Activated naive CD4-positive, alpha-beta T cell treated with anti-CD3 and anti-CD28 coated beads for 36 hours (primary cell): ENCODE measurements at regions not wholly inside any gene's neighbourhood (a gene's known extent, or its start where the extent isn't known, plus 50 kb on each side); places are given as distances from the start of the nearest gene placed in this dataset.

Experiments used
- CTCF ChIA-PET: fragments of 350-600 bp; sonication (Branson Sonifier 250); formaldehyde crosslinking; loops from one replicate; lab custom pipeline; 2021; ENCODE audit warnings: antibody characterized with exemption; lab: Charles Lee
- DNase-seq: peaks from one replicate; pipeline ENCODE4 v3.0.0-alpha.2; 2020
- H3K27ac Mint-ChIP-seq: one replicate; pipeline ENCODE4 v1.8.0; 2021; ENCODE audit warnings: mild to moderate bottlenecking, mixed read lengths
- H3K27me3 Mint-ChIP-seq: one replicate; pipeline ENCODE4 v1.8.0; 2021; ENCODE audit warnings: low read depth, mixed read lengths
- H3K36me3 Mint-ChIP-seq: one replicate; pipeline ENCODE4 v1.8.0; 2021; ENCODE audit warnings: low read depth, mixed read lengths
- H3K4me1 Mint-ChIP-seq: one replicate; pipeline ENCODE4 v1.8.0; 2021; ENCODE audit warnings: low read depth, mixed read lengths
- H3K4me3 Mint-ChIP-seq: one replicate; pipeline ENCODE4 v1.8.0; 2021; ENCODE audit warnings: mild to moderate bottlenecking, moderate library complexity, mixed read lengths
- H3K9me3 Mint-ChIP-seq: one replicate; pipeline ENCODE4 v1.8.0; 2021; ENCODE audit warnings: mixed read lengths
- intact Hi-C: fragments of 100-400 bp; cut with micrococcal nuclease; formaldehyde crosslinking; loops from one replicate; pipeline ENCODE4 v1.15.1; 2023

- DNase-seq: no peak
- Mint-ChIP-seq H3K4me1 (no peaks in the 10 kb centered on the region), H3K9me3 (no peaks in the 10 kb centered on the region), H3K4me3 (no peak overlapping the region), H3K27me3 (peaks cover 2% of the 10 kb centered on the region), H3K36me3 (no peaks in the 10 kb centered on the region), H3K27ac (no peak overlapping the region)
- intact Hi-C loops: no loop called here
- CTCF ChIA-PET: no interaction called here
These were observed 349.8 kb downstream of the DHX35 start for GRCh38 chr20:39311851-39312506.

- no peak for DNase-seq
- H3K9me3 Mint-ChIP-seq: no peaks in the 10 kb centered on the region
- no peaks in the 10 kb centered on the region for H3K36me3 Mint-ChIP-seq
- CTCF ChIA-PET: no interaction called here
- H3K4me3 Mint-ChIP-seq: no peak overlapping the region
- H3K4me1 Mint-ChIP-seq: no peaks in the 10 kb centered on the region
- H3K27me3 Mint-ChIP-seq: peaks cover 2% of the 10 kb centered on the region
- H3K27ac Mint-ChIP-seq: no peak overlapping the region
- intact Hi-C loops: no loop called here
These were observed 348.3 kb downstream of the DHX35 start for GRCh38 chr20:39310363-39310995.

- intact Hi-C loops: no loop called here
- no peaks in the 10 kb centered on the region for H3K4me1 Mint-ChIP-seq
- DNase-seq: no peak
- H3K36me3 Mint-ChIP-seq: no peaks in the 10 kb centered on the region
- no peaks in the 10 kb centered on the region for H3K9me3 Mint-ChIP-seq
- no peak overlapping the region for H3K4me3 Mint-ChIP-seq
- CTCF ChIA-PET: no interaction called here
- no peak overlapping the region for H3K27ac Mint-ChIP-seq
- H3K27me3 Mint-ChIP-seq: peaks cover 2% of the 10 kb centered on the region
These were observed 347.3 kb downstream of the DHX35 start for GRCh38 chr20:39309458-39309857.

- intact Hi-C loops: no loop called here
These were observed 340.2 kb downstream of the DHX35 start for GRCh38 chr20:39302312-39302711.

GRCh38 chr20:39299783-39300182 is 337.6 kb downstream of the DHX35 start:
- DNase-seq: no peak
- CTCF ChIA-PET: interaction anchor here (0.6 kb wide), 1 partner anchor 1107 kb away, joined by 3 read pairs; no protein-coding TSS in a partner anchor
- intact Hi-C loops: no loop called here
- H3K36me3 Mint-ChIP-seq: no peaks in the 10 kb centered on the region
- H3K4me1 Mint-ChIP-seq: no peaks in the 10 kb centered on the region
- no peaks in the 10 kb centered on the region for H3K9me3 Mint-ChIP-seq
- H3K27ac Mint-ChIP-seq: no peak overlapping the region
- H3K4me3 Mint-ChIP-seq: no peak overlapping the region
- H3K27me3 Mint-ChIP-seq: peaks cover 9% of the 10 kb centered on the region

More at GRCh38 chr20:39302312-39302711, 340.2 kb downstream of the DHX35 start:
- no peaks in the 10 kb centered on the region for H3K4me1 Mint-ChIP-seq
- CTCF ChIA-PET: no interaction called here
- H3K27ac Mint-ChIP-seq: no peak overlapping the region
- no peaks in the 10 kb centered on the region for H3K36me3 Mint-ChIP-seq
- H3K9me3 Mint-ChIP-seq: no peaks in the 10 kb centered on the region
- peaks cover 9% of the 10 kb centered on the region for H3K27me3 Mint-ChIP-seq
- no peak for DNase-seq
- H3K4me3 Mint-ChIP-seq: no peak overlapping the region

DNA sequence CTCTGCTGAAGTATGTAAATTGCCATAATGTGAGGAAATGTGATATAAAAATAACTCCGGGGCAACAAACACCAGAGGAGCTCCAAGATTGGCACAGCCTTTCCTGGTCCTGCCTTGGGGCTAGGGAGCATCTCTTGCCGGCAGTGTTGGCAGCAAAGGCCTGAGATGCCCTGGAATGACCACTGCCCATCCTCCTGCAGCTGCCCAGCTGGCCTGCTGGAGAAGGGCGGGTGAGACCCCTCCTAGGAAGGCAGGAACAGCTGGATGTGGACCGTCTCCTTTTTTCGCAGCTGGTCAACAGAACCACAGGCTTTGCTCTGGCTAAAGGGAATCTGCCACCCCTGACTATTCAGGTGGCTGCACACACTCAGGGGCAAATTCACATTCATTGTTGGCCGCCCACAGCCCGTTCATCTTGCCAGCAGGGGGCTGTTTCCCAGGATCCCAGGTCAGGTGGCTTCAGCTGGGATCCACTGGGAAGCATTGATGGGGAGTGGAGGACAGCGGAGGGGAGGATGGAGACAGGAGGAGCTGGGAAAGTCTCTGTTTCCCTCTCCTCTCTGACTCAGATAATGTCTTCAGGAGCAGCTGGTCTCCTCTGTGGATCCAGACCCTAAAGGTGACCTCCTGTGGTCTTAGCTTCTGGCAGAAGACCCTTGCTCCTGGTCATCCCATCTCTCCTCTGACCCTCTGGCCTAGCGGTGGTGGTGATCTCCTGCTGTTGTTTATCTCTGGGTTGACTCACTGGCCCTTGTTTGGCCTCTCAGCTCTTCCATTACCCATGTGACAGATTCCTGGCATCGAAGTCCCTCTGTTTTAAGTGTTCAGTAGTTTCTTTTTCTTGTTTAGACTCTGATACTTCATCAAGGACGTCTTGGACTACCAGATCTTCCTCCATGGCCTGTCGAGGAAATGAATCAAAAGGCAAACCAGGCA is 336.7 kb downstream of the DHX35 start:
- no peaks in the 10 kb centered on the region for H3K36me3 Mint-ChIP-seq
- no peak for DNase-seq
- CTCF ChIA-PET: no interaction called here
- no peak overlapping the region for H3K4me3 Mint-ChIP-seq
- peaks cover 9% of the 10 kb centered on the region for H3K27me3 Mint-ChIP-seq
- intact Hi-C loops: no loop called here
- no peak overlapping the region for H3K27ac Mint-ChIP-seq
- H3K4me1 Mint-ChIP-seq: no peaks in the 10 kb centered on the region
- H3K9me3 Mint-ChIP-seq: no peaks in the 10 kb centered on the region

DNA sequence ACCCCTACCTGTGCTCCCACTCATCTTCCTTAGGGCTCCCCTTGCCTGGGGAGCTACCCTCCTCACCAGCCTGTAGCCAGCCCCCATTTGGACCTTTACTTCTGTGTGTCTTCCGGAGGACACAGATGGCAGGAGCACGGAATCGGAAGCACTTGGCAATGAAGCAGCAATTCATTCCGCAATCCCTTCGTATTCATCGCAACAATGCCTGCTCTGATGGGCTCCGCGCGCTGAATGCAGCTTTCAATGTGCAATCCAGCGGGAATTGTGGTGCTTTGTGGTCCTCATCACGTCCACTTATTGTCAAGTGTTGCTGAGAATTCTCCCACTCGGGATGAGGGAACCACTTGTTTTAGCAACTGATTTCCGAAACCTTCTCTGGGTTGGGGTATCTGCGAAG is 336.0 kb downstream of the DHX35 start:
- H3K27me3 Mint-ChIP-seq: peaks cover 9% of the 10 kb centered on the region
- no peaks in the 10 kb centered on the region for H3K36me3 Mint-ChIP-seq
- intact Hi-C loops: no loop called here
- H3K4me3 Mint-ChIP-seq: no peak overlapping the region
- CTCF ChIA-PET: no interaction called here
- DNase-seq: no peak
- no peaks in the 10 kb centered on the region for H3K9me3 Mint-ChIP-seq
- H3K27ac Mint-ChIP-seq: no peak overlapping the region
- H3K4me1 Mint-ChIP-seq: no peaks in the 10 kb centered on the region

GRCh38 chr20:39295301-39295700 is 333.2 kb downstream of the DHX35 start:
- intact Hi-C loops: no loop called here
- DNase-seq: no peak
- H3K27me3 Mint-ChIP-seq: peaks cover 5% of the 10 kb centered on the region
- no peaks in the 10 kb centered on the region for H3K9me3 Mint-ChIP-seq
- H3K36me3 Mint-ChIP-seq: no peaks in the 10 kb centered on the region
- no peak overlapping the region for H3K4me3 Mint-ChIP-seq
- H3K27ac Mint-ChIP-seq: no peak overlapping the region
- no peaks in the 10 kb centered on the region for H3K4me1 Mint-ChIP-seq
- CTCF ChIA-PET: no interaction called here

- intact Hi-C loops: no loop called here
- DNase-seq: no peak
- H3K9me3 Mint-ChIP-seq: no peaks in the 10 kb centered on the region
- CTCF ChIA-PET: no interaction called here
- H3K27ac Mint-ChIP-seq: no peak overlapping the region
- H3K4me1 Mint-ChIP-seq: no peaks in the 10 kb centered on the region
- no peak overlapping the region for H3K4me3 Mint-ChIP-seq
- no peaks in the 10 kb centered on the region for H3K36me3 Mint-ChIP-seq
- peaks cover 4% of the 10 kb centered on the region for H3K27me3 Mint-ChIP-seq
These were observed 332.1 kb downstream of the DHX35 start for GRCh38 chr20:39294137-39294725.

DNA sequence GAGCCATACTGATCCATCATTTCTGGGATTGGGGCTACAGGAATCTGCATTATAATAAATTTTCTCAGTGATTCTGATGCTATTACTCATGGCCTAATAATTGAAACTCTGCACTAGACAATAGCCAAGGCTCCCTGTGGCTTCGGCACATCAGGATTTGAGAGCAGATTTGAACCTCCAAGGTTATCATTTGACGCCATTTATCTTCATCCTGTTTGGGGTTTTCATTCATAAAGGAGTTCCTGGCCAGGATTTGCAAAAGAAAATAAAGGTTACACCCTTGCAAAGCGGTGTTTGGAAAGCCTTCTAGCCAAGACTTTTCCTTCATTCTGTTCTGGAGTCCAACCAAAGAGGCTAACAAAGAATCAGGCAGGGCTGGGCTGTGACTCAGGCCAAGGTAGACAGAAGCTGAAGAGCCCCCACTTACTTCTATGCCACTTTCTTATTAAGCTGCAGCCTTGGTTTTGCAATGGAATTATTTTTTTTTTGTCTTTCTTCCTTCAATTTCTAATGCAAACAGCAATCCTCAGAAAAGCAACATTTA is 330.1 kb downstream of the DHX35 start:
- Mint-ChIP-seq H3K4me3 (no peak overlapping the region), H3K27ac (no peak overlapping the region), H3K4me1 (no peaks in the 10 kb centered on the region), H3K36me3 (no peaks in the 10 kb centered on the region), H3K9me3 (no peaks in the 10 kb centered on the region), H3K27me3 (peaks cover 2% of the 10 kb centered on the region)
- intact Hi-C loops: no loop called here
- CTCF ChIA-PET: interaction anchor here (0.5 kb wide), 1 partner anchor 126 kb away, joined by 5 read pairs; no protein-coding TSS in a partner anchor
- DNase-seq: no peak

DNA sequence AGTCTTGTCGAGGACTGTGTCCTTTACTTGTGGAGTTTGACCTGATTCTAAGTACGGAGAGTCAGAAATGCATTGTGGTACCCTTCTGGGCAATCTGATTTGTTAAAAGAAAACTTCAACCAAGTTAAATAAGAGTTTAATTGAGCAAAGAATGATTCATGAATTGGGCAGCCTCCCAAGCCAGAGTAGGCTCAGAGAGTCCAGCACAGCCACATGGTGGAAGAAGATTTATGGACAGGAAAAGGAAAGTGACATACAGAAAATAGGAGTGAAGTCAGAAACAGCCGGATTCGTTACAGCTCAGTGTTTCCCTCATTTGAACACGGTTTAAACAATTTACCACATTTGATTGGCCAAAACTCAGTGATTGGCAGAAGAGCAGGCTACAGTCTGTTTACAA is 329.2 kb downstream of the DHX35 start:
- Mint-ChIP-seq H3K4me3 (no peak overlapping the region), H3K27me3 (peaks cover 2% of the 10 kb centered on the region), H3K27ac (no peak overlapping the region), H3K36me3 (no peaks in the 10 kb centered on the region), H3K9me3 (no peaks in the 10 kb centered on the region), H3K4me1 (no peaks in the 10 kb centered on the region)
- CTCF ChIA-PET: no interaction called here
- intact Hi-C loops: no loop called here
- no peak for DNase-seq

GRCh38 chr20:39290575-39290974 is 328.4 kb downstream of the DHX35 start:
- DNase-seq: no peak
- Mint-ChIP-seq H3K4me3 (no peak overlapping the region), H3K9me3 (no peaks in the 10 kb centered on the region), H3K27me3 (peaks cover 2% of the 10 kb centered on the region), H3K27ac (no peak overlapping the region), H3K4me1 (no peaks in the 10 kb centered on the region), H3K36me3 (no peaks in the 10 kb centered on the region)
- CTCF ChIA-PET: interaction anchor here (0.6 kb wide), 1 partner anchor 41 kb away, joined by 5 read pairs; no protein-coding TSS in a partner anchor
- intact Hi-C loops: no loop called here
